Activated naive CD4-positive, alpha-beta T cell (primary cell): ENCODE measurements at regions not wholly inside any gene's neighbourhood (a gene's known extent, or its start where the extent isn't known, plus 50 kb on each side); places are given as distances from the start of the nearest gene placed in this dataset.
"Not testable (repeated sequence)": the region's sequence is repeated elsewhere in the genome, so short reads cannot be mapped to it uniquely, and the experiment has no call there.

Experiments used
- DNase-seq, 4 experiments: peaks; one replicate each; lab custom pipeline; 2025; lab: John Stamatoyannopoulos, UW

DNA sequence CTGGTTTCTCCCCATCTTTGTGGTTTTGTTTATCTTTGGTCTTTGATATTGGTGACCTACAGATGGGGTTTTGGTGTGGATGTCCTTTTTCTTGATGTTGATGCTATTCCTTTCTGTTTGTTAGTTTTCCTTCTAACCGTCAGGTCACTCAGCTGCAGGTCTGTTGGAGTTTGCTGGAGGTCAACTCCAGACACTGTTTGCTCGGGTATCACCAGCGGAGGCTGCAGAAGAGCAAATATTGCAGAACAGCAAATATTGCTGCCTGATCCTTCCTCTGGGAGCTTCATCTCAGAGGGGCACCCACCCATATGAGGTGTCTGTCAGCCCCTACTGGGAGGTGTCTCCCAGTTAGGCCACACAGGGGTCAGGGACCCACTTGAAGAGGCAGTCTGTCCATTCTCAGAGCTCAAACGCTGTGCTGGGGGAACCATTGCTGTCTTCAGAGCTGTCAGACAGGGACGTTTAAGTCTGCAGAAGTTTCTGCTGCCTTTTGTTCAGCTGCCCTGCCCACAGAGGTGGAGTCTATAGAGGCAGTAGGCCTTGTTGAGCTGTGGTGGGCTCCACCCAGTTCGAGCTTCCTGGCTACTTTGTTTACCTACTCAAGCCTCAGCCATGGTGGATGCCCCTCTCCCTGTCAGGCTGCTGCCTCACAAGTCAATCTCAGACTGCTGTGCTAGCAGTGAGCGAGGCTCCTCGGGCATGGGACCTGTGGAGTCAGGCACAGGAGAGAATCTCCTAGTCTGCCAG lies 94.8 kb upstream of the BNIP2 start:
- DNase-seq = not testable (repeated sequence)

DNA sequence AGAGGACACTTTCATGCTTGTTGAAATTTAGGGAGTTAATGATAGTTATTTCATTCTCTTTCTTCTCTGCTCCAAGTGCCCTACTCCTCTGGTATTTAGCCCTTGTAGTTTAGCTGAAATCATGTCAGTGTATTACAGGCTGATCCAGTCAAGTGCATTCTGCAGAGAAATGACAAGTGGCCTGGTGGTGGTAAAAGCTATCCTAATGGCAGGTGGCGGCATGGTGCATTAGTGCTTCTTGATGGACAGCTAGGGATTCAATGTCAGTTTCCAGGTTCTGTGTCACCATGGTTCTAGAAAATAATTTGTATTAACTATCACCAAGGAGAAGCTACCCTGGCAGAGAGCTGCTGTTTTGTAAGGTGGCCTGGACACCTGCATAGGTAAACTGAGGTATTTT lies 90.0 kb upstream of the BNIP2 start:
- DNase-seq = no peak

DNA sequence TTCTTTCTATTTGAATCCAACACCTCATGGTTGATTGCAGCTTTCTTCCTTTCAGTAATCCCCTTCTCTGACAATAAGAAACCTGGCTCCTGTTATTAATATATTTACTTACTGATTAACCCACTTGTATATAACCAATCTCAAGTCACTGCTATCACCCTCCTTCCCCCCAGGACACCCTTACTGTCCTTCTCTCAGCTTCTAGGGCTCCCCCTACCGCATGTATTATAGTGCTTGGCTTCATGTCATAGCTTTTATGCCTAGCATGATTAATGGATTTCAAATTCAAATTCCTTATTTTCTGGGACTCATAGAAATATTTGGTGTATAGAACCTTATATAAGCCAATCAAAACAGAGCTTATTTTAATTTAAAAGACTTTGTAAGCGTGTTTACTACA lies 75.7 kb upstream of the BNIP2 start:
- DNase-seq = no peak

DNA sequence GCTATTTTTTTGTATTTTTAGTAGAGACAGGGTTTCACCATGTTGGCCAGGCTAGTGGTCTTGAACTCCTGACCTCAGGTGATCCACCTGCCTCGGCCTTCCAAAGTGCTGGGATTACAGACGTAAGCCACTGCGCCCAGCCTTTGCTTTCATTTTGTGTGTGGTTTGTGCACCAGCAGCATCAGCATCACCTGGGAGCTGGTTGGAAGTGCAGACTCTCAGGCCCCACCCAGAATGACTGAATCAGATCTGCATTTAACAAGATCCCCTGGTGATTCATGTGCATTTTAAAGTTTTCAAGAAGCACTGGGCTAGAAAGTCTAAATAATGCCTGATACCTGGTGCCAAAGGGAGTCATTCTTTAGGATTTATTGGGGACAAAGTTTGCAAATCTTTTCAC lies 73.4 kb upstream of the BNIP2 start:
- no peak for DNase-seq

DNA sequence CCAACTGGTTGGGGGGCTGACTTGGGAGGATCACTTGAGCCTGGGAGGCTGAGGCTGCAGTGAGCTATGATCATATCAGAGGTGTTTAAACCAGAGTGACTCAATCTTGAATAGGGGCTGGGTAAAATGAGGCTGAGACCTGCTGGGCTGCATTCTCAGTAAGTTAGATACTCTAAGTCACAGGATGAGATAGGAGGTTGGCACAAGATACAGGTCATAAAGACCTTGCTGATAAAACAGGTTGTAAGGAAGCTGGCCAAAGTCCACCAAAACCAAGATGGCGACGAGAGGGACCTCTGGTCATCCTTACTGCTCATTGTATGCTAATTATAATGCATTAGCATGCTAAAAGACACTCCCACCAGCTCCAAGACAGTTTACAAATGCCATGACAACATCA lies 71.1 kb upstream of the BNIP2 start:
- DNase-seq = not testable (repeated sequence)

DNA sequence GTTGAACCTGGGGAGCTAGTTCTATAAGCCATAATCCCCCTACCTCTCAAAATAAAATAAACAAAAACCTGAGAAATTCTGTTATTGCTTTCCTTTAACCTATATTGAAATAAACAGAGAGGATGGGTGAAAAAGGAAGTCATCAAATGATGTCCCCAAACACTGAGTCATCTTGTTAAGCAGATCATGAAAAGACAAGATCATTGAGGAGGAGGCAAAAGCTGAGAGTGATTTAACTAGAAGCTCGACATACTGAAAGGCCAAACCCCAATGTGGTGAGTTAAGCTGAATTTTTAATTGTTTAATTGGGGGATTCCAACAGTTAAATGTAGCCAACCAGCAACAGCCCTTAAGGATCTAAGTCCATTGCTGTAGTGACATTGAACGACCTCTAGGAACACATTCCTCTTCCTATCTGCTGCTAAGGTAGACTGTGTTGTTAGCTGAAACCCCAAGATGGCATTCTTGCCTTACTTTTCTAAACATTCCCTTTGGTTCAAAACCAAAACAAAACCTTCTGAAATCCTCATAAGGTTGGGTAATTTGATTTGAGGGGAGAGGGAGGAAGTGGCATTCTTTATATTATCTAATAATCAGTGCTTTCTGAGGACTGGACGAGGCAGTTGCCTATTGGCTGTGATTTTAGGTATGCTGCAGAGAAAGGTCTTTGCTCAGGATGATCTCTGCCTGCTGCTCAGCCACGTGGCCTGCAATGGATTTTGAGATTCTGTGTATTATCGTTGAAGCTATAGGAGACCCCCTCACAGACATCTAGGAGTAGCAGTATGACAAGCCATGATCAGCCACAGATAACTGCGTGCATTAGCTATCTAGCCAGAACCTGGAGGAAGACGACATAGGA lies 62.7 kb upstream of the BNIP2 start:
- DNase-seq = no peak

DNA sequence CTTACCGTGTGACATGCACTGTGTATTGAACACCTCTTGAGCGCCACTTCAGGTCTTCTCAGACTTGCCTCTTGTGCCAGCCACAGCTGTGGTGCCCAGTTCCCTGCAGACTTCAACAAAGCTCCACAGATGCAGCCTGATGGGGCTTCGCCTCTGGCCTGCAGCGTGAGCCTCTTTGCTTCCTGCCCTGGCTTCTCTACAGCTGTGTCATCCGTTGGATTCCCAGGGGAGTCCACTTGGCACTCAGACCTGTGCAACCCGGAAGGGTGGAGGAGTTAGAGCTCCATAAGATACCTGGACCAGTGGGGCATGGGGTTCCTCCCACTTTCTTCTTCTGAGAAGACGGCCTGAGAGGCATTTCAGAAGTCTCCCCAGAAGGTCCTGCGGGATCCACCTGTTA lies 57.7 kb upstream of the BNIP2 start:
- DNase-seq = no peak

DNA sequence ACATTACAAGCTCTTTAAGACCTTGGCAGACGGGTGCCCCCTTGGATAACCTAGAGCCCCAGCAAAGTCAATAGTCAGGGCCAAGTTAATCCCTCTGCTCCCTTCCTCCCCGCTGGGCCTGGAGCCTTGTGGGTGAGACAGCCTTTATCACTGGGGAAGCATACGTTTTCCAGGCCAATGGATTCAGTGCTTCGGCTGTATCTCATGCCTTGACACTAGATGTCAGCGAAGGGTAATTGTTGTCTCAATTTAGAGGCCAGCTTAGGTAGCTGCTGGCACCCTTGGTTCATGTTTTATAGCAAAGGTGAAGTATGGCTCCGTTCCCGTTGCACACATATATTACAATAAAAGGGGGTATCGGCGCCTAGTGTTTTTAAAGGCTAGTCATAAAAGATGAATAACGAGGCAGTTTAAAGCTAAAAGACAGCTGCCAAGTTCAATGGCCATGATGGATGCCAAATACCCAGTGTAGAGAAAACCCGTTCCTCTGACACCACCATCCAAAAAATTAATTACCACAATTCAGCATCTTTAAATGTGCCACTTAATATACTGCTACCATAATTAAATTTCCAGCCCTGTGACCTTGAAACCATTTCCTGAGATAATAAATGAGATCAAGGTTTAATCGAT lies 52.3 kb upstream of the BNIP2 start:
- no peak for DNase-seq

DNA sequence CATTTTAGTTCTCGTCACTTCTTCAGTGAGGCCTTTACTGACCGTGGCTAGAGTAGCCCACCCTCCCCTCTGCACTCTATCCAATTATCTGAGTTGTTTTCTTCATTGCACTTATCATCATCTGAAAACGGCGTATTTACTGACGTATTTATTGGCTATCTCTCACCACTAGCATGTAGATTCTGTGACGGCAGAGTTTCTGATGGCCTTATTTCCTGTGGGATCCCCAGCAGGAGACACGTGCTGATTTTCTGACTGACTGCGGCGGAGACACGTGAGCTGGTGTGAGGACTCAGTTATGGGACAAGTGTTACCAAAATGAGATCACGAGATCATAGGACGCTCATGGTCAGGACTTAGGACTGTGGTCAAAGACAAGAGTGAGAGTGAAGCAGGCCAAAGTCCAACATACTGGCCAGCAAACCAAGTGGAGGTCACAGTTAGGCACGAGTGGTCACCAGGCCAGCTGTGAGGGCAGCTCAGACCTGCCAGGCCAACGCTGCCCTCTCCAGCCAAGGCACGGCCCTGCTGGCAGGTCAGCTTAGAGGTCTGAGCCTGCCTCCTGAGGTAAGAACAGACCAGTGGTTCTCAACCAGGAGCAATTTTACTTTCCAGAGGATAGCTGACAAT lies 50.6 kb upstream of the BNIP2 start:
- DNase-seq = no peak
